Lower leg skin (tissue), 3 donors: ENCODE measurements at regions not wholly inside any gene's neighbourhood (a gene's known extent, or its start where the extent isn't known, plus 50 kb on each side); places are given as distances from the start of the nearest gene placed in this dataset.

Source experiments
- POLR2A ChIP-seq, 2 donors: fragments of 450-650 bp; IDR thresholded peaks; one replicate each; pipeline ENCODE4 v1.6.1; 2016 to 2017; ENCODE audit warnings: antibody characterized with exemption in 2 of 2, mild to moderate bottlenecking in 1 of 2, moderate library complexity in 1 of 2
- TF ChIP-seq, protein P1 (sequence below), 3 donors: fragments of 450-650 bp; IDR thresholded peaks; one replicate each; pipeline ENCODE4 v1.5.1; 2016; ENCODE audit warnings: antibody characterized with exemption in 3 of 3, mild to moderate bottlenecking in 3 of 3, moderate library complexity in 2 of 3

DNA sequence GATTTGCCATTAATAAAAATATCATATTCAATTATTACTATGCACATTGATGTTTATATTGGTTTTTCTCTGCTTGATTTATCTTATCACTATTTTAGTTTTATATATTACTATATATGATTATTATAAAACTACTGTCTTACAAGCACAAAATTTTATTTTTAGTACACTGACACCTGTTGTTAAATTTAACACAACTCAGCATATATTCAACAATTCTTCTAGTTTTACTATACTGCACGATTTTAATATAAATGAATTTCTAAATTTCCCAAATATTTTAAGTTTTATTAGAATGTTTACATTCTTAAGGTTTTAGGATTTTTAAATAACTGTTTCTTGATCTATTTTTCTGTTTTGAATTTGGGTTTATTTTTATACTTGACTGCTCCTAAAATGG lies 889.8 kb upstream of the GJE1 start:
- TF ChIP-seq, protein P1, sequence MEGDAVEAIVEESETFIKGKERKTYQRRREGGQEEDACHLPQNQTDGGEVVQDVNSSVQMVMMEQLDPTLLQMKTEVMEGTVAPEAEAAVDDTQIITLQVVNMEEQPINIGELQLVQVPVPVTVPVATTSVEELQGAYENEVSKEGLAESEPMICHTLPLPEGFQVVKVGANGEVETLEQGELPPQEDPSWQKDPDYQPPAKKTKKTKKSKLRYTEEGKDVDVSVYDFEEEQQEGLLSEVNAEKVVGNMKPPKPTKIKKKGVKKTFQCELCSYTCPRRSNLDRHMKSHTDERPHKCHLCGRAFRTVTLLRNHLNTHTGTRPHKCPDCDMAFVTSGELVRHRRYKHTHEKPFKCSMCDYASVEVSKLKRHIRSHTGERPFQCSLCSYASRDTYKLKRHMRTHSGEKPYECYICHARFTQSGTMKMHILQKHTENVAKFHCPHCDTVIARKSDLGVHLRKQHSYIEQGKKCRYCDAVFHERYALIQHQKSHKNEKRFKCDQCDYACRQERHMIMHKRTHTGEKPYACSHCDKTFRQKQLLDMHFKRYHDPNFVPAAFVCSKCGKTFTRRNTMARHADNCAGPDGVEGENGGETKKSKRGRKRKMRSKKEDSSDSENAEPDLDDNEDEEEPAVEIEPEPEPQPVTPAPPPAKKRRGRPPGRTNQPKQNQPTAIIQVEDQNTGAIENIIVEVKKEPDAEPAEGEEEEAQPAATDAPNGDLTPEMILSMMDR (IDR thresholded peaks at IDR 0.05) = no peak
- no peak for TF ChIP-seq POLR2A (IDR thresholded peaks at IDR 0.05)
